NCI-H1930 (cell line): ENCODE measurements at regions not wholly inside any gene's neighbourhood (a gene's known extent, or its start where the extent isn't known, plus 50 kb on each side); places are given as distances from the start of the nearest gene placed in this dataset.
A peak's percentile ranks its signal among the peaks of the same experiment; 100 is the strongest.

Experiments
- DNase-seq, 2 experiments: peaks; one replicate each; lab custom pipeline; 2025; lab: John Stamatoyannopoulos, UW

- DNase-seq, result no peak
Observed at GRCh38 chr5:84602371-84602771, 217.7 kb upstream of the EDIL3 start.

DNA sequence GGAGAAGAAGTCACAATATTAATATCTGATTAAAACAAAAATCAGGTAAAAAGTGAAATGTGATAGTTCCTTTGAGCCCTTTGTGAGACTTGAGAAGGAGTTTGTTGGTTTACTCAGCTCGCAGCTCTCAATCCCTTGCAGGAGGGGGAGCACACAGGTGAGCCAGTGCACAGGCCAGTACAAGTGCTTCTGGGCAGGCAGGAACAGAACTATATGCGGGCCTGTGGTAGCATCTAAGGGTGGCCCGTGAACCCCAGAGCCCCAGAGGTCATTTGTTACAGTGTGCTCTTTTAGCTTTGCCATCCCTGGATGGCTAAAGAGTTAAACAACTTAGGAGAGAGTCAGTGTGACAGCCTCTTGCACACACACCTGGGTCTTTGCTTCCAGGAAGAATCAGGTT, 215.3 kb upstream of the EDIL3 start:
- DNase-seq, result no peak

DNA sequence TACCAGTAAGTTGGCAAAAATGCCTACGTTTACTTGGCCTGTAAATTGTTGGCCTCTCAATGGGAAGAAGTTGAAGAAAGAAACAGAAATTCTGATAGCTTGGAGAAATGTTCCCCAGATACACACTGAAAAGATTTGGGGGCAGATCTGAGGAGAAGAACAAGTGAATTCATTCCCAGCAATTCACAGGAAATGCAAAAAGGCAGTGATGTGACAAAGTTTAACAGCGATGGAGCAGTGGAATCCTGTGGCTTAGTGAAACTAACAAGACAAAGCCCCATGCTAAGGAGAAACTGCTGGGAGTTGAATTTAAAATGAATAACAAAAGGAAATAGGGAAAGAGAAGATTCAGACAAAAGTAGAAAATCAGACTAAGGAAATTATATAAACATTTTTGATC, 213.2 kb upstream of the EDIL3 start:
- no peak for DNase-seq

DNA sequence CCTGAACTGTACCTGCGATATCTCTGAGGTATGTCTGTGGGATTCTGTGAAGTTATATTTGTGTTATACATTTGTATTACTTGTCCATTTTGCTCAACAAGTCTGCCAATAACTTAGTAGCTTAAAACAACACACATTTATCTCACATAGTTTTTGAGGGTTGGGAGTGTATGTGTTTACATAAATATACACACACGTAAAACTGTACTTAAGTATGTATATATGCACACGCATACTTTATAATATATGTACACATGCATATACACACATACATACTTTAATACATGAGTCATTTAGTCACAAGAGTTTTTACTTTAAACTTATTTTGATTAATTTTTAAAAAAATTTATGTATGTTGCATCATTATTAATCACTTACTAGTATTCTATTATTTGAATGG, 205.9 kb upstream of the EDIL3 start:
- no peak for DNase-seq

- no peak for DNase-seq
Observed at GRCh38 chr5:84589926-84590325, 205.2 kb upstream of the EDIL3 start.

DNA sequence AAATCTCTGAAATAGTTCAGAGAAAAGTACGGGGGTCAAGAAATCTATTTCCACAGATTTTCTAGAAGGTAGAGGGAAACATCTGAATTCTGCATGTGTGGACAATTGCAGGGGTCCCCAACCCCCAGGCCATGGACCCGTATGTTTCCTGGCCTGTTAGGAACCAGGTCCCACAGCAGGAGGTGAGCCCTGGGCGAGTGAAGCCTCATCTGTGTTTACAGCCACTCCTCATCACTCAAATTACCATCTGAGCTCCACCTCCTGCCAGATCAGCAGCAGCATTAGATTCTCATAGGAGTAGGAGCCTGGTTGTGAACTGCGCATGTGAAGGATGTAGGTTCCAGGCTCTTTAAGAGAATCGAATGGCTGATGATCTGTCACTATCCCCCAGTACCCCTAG, 200.5 kb upstream of the EDIL3 start:
- DNase-seq, result no peak

DNA sequence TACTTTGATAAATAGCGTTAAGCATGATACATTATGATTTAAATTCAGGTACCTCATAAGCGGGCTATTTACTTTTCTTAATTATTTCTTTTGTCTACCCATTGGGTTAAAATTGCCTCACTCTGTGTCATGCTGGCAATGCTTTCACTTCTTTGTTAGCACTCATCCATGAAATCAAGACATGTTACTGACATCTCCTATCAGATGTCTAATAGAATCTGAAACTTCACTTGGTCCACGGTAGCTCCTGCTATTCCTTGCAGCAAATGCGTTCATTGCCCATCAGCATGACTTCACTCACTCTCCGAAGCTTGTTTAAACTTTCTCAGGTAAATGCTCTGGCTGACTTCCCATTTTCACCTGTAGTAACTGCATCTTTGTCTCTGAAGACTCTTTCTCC, 193.5 kb upstream of the EDIL3 start:
- no peak for DNase-seq

GRCh38 chr5:84573017-84573712, 188.5 kb upstream of the EDIL3 start:
- DNase-seq, result no peak

DNA sequence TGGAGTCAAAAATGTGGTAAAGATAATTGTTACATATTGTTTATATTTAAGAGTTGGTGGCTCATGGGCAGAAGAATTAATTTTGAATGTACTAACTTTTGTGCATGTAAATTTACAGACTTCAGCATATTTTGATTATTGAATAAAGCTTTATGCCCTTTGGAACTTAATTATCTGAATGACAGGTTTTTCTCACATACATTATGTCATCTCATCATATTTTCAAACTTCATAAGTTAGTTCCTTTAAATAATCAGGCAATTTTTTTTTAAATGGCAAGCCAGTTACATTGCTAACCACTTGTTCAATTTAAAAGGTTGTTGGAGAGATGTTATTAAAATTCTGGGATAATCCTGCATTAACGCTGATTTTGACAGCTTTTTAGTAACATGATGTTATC, 184.6 kb upstream of the EDIL3 start:
- no peak for DNase-seq

DNA sequence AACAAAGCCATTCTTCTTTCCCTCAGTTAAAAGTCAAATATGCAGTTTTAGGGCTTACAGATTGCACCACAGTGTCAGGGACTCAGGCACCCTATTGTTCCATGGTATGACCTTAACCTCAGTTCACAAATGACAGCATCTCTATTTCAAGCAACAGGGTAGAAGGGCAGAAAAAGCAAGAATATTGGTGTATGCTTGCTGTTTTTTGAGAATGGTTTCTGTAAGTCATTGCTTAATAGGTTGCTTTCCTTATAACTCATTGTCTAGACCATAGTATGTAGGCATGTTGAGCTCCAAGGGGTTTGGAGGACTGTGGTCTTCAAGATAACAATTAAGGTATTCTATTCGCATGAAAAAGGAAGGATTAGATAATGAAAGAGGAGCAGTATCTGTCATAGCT, 183.5 kb upstream of the EDIL3 start:
- no peak for DNase-seq

DNA sequence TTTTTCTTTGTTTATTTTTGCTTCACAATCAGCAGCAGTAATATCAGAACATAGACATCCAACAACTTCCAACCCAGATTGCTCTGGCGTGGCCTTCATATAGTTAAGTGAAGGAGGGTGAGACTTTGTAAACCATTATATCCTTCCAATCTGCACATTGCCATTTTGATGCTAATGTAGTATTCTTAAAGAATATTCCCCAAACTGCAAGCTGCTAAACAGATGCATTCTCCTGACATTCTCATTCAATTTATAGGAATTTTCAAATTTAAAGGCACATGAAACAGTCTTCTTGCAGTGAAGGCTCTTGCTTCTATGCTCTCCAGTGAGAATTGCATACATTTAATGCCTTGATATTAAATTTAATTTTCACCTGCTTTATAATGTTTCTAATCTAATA, 181.2 kb upstream of the EDIL3 start:
- no peak for DNase-seq

GRCh38 chr5:84564321-84565075, 179.8 kb upstream of the EDIL3 start:
- peak; percentile 49 to 56 for DNase-seq

- no peak for DNase-seq
Observed at GRCh38 chr5:84550222-84550621, 165.5 kb upstream of the EDIL3 start.

- DNase-seq, result no peak
Observed at GRCh38 chr5:84549054-84549453, 164.4 kb upstream of the EDIL3 start.

DNA sequence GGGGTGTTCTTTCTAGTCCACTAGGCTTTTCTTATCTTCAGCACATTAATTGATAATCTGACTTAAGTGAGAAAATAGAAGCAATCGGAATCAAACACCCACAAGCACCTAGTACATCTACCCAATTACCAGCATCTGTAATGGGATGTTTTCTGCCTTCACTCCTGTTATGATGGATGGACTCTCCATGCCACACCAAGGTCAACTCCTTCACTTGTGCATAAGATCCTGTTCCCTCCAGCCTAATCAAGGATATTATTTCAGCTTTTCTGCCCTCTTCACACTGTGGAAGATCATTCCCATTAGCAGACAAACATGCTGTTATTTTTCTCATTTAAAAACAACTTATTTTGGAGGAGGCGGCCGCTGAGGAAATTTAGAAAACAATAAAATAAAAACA, 162.0 kb upstream of the EDIL3 start:
- no peak for DNase-seq

- DNase-seq, result no peak
Observed at GRCh38 chr5:84536797-84537196, 152.1 kb upstream of the EDIL3 start.

DNA sequence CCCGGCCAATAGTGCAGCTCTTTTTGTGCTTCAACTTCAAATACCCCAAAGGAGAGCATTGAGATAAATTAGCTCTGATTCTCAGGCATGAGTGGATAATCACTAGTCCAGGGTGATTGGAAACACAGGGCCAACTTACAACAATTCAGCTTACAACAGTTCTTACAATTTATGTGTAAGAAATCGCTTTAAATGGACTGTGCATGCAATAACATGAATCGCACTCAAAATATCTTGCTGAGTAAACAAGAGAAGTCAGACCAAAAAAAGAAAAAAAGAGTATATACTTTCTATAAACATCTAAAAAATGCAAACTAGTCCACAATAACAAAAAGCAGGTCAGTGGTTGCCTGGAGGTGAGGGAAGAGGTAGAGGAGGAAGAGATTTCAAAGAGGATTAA, 150.6 kb upstream of the EDIL3 start:
- DNase-seq, result no peak

DNA sequence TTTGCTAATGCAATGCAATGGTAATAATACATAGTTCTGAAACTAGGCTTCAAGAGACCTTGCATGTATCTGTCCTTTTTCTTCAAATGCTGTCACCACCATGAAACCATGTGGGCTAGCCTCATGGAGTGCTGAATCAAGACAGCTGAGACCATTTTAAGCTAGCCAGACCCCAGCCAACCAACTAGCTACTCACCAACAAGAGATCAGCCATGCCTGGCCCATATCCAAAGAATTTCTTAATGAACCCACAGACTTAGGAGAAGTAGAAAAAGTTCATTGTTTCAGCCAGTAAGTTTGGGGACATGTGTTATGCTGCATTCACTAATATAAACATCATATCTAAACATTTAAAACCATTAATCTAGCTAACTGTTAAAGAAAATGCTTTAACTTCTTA, 139.8 kb upstream of the EDIL3 start:
- no peak for DNase-seq

- DNase-seq, result no peak
Observed at GRCh38 chr5:84518862-84519261, 134.2 kb upstream of the EDIL3 start.

DNA sequence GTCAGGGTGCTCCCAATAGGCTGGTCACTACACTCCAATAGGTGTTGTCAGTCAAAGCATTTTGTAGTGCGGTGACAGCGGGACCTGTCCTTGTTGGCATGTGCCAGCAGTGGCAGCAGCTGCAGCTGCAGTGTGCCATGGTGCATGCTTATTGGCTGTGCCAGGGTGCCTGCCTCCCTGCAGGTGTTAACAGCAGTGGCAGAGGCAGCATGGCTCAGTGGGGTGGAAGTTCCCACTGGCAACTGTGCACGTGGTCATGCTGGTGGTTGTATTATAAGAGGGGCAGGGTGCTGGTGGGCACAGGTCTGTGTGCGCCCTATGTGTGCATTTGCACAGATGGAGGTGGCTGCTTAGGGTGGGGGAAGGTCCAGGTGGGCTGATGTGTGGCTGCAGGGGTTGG, 133.7 kb upstream of the EDIL3 start:
- no peak for DNase-seq

DNA sequence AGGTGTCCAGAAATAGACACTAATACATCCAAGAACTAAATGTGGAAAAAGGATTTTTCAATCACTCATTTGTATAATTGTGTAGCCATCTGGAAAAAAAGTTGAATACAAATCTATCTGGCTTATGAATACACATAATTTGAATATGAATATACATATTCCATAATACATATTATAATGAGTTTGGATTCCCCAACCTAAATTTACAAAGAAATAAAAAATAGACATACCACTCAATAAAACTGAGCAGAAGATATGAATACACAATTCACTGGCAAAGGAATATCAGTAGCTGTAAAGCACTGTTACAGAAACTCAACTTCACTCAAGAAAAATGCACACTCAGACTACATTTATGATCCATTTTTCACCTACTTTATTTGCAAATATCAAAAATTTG, 121.9 kb upstream of the EDIL3 start:
- DNase-seq, result no peak

DNA sequence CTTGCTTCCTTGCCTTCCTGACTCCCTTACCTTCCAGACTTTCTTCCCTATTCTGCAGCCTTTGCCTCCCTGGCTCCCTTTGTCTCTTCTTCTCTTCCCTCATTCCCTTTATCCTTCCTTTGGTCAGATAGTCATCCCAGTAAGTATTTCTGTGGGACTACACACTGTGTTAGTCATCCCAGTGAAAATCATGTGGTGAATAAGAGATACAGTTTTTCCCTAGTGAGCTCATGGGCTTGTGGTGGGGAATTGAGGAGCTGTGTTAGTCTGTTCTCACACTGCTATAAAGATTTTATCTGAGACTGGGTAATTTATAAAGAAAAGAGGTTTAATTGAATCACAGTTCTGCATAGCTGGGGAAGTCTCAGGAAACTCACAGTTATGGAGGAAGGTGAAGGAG, 109.8 kb upstream of the EDIL3 start:
- no peak for DNase-seq

DNA sequence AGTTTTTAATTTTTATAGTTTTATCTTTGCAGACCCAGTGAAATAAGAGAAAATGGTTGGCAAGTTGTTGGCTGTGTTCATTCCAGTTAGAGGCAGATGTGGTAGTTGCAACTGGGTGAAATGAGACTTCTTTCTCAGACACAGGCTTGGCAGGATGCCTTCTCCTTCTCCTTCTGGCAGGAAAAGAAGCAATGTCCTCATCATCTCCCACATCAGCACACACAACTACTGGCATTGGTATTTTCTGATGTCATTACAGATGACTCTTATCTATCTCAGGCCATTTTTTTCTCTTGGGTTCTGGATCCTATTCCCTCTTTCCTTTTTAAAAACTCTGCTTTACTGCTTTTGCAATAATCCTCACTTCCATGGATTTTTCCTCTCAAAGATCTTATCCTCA, 103.3 kb upstream of the EDIL3 start:
- no peak for DNase-seq
